HT-29 (cell line): ENCODE measurements at regions not wholly inside any gene's neighbourhood (a gene's known extent, or its start where the extent isn't known, plus 50 kb on each side); places are given as distances from the start of the nearest gene placed in this dataset.

Source experiments
- DNase-seq: peaks from one replicate; pipeline ENCODE4 v3.0.0-alpha.2; 2015; ENCODE audit warnings: low spot score

DNA sequence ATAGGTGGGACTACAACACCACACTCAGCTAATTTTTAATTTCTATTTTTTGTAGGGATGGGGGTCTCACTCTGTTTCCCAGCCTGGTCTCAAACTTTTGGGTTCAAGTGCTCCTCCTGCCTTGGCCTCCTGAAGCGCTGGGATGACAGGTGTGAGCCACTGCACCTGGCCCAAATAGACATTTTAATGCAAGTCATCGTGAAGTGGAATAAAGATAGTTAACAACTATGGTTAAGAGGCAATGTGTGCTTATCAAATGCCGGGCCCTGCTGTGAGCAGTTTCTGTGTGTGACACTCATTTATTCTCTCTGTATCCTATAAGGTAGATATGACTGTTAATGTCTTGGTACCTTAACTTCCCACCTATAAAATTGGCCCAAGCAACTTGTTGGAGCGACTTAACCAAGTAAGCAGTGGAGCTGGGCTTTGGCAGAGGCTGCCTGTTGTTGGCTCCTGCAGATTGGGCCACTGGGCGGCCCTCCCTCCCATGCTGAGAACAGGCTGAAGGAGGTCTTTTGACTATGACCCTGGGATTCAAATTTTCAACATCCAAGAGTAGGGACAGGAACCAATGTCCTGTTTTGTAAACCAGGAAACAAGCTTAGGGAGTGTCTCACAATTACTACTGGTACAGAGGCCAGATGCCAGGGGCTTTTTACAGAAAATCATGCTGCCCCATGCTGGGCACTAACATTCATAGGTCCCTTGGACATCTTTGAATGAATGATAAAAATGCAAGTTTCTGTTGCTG is 450.7 kb downstream of the TSHZ3 start:
- DNase-seq: no peak

- no peak for DNase-seq
Measured at GRCh38 chr19:30897553-30897952, 451.7 kb downstream of the TSHZ3 start.

DNA sequence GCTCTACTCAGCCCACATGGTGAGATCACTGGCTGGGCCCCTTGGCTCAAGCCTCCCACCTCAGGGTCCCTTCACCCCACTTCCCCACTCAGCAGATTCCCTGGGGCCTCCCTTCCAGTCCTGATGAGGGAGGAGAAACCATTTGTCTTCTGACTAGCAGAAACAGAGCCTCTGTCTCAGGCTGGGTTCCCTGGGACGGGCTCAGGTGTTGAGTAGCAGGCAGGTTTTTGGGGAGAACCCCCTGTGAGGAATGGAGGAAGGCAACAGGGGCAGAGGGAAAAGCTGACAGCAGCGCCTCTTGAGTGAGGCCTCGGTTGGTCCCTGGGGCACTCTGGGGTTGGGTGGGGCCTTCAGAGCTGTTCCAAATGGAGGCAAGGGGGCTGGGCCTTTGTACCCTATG is 452.2 kb downstream of the TSHZ3 start:
- DNase-seq: no peak

DNA sequence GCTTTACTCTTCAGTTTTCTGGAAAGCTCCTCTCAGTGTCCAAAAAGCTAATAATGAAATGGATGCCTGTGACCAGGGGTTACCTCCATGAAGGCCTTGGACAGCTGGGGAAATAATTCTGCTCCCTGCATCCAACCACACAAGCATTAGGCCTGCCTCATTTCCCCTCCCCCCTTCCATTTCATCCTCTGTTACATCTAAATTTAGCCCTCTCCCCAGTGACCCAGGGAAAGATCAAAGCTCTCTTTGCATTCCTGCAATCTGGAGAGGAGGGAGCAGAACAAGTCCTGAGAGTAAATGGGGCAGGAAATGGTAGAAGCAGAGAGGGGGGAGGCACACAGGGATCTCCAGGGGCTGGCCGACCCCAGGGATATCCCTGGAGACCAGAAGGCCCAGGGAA is 452.7 kb downstream of the TSHZ3 start:
- no peak for DNase-seq

DNA sequence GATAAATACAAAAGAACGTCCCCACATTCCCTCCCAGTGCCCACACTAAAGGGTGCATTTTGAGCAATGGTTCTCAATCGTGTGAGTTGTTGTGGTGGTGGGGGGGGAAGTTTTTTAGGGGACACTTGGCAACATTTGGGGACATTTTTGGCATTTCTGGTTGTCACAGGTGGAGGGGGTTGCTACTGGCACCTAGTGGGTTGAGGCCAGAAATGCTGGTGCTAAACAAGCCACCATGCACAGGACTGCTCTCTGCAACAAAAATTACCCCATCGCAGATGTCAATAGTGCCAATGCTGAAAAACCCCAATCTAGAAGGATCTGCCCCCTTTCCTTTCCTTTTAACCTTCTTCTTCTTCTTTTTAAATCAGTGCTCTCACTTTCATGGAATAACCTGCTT is 453.3 kb downstream of the TSHZ3 start:
- no peak for DNase-seq

- no peak for DNase-seq
Measured at GRCh38 chr19:30891051-30891450, 458.2 kb downstream of the TSHZ3 start.

- DNase-seq: no peak
Measured at GRCh38 chr19:30890033-30890432, 459.2 kb downstream of the TSHZ3 start.

DNA sequence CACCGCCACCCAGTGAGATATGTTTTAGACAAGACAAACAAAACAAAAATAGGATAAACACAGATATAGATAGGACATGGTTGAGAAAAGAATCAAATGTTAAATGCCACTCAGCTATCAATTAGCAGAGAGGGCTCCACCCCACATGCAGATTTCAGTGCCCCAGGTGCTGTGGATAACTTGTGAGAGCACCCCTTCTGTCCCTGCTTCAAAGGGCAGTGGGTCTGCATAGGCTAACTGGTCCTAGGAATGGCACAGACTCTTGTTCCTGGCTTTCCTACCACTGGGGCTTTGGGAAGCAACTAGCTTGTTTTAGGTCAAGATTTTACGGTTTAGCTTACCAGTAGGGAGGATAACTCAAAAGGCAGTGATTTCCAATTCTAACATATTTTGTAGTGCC is 460.3 kb downstream of the TSHZ3 start:
- DNase-seq: no peak

DNA sequence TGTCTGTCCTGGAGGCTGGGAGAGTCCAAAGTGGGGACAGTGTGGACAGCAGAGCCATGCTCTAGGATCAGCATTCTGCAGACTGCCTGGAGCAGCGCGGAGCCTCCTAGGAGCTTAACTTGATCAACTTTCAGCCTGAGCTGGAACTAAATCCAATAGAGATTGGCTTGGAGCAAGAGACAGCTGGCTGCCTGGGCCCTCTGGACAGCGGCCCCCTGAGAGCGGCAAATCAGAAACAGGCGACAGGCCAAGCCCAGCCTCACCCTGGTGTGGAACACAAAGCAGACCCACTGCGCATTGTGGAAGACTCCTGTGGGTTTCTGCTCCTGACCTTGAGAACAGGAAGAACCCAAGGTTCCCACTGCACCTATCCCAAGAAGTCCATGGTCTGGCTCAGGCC is 462.2 kb downstream of the TSHZ3 start:
- DNase-seq: no peak

DNA sequence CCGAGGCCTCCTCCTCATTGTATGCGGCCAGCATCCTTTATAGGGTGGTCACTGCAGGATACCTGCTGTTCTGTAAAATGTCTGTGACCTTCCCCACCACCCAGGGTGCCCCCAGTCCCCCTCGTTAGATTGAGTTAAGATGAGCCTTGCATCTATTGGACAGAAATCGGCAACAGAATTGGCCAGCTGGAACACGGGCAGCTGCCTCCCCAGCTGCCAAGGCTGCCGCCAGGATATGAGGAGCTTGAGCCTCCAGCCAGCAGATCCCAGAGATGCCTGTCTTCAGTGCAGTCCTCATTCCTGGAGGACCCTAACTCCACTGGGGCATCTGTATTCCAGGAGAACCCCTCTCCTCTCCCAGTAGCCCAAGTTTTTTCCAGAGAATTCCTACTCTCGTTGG is 463.0 kb downstream of the TSHZ3 start:
- no peak for DNase-seq

DNA sequence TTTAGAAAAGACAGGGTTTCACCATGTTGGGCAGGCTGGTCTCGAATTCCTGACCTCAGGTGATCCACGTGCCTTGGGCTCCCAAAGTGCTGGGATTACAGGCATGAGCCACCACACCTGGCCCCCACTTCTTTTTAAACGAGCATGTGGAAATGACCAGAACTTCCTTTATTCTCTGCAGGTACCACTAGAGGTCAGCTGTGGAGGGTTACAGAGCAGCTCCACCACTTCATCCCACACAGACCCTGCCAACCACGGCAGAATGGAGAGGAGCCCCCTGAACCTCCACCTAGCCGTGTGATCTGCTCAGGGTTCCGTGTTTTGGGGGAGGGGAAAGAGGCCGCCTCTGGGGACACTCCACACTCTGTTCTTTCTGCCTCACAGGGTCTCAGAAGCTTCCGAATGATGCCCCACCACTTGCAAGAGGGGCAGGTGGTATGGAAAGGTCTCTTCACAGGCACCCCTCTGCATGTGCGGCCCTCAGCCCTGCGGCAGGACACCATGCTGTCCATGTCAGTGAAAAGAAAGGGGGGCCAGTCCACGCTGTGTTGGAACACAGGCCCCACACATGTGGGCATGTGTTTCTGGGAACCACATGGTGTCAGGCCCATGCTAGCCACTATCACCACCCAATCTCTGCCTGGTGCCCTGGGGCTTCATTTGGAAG is 465.0 kb downstream of the TSHZ3 start:
- DNase-seq: no peak

- no peak for DNase-seq
Measured at GRCh38 chr19:30883071-30883470, 466.2 kb downstream of the TSHZ3 start.

- DNase-seq: no peak
Measured at GRCh38 chr19:30882411-30883005, 466.7 kb downstream of the TSHZ3 start.

DNA sequence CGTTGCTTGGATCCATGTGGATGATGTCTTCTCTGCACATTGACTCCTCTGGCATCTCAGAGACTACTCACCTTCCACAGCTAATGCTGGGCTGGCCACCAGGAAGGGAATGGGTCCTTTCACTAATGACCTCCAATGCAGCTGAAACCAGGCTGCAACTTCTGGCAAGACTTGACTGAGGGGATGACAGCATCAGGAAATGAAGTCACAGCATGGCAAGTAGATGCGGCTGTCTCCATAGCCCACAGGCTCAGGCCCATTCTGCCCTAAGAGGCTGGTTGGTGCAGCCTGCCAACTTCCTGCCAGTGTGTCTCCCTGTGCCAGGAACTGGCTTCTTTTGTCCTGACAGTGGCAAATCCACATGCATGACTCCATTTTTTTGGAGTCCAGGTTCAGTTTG is 467.3 kb downstream of the TSHZ3 start:
- DNase-seq: no peak

GRCh38 chr19:30881281-30881680 is 468.0 kb downstream of the TSHZ3 start:
- DNase-seq: no peak

DNA sequence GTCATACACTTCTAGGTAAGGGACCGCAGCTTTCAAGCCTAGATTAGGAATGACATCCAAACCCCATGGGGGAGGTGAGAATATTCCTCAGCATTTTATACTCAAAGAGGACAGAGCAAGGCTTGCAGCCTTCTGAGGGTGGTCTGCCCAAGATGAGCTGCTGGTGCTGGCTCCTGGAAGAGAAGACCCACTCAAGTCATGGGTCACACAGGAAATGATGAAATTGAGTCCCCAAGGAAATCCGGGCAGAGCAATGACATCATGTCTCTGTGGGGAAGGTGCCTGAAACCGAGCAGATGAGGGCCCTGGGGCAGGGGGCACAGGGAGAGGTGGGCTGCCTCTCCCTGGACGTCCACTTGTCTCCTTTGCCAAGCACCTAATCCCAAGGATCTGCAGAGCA is 468.7 kb downstream of the TSHZ3 start:
- DNase-seq: no peak

GRCh38 chr19:30880151-30880550 is 469.1 kb downstream of the TSHZ3 start:
- no peak for DNase-seq

- no peak for DNase-seq
Measured at GRCh38 chr19:30879736-30880135, 469.5 kb downstream of the TSHZ3 start.

DNA sequence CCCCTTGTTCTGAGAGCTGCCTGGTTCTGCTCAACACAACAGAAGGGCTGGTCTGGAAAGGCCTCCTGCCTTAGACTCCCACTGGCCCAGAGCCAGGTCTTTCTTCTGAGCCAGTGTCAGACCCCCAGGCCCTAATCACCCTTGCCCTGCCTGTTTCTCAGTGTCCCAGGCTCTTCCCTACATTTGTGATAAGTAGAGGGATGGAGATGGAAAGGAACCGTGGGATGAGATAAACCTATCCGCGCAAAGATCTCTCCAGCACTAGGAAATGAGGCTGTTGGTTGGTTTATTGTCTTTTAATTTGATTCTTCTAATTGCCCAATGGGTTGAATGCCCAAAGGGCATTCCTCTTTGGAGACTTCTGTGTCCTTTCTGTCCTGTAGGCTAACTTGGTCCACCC is 470.0 kb downstream of the TSHZ3 start:
- DNase-seq: no peak

GRCh38 chr19:30878495-30878894 is 470.7 kb downstream of the TSHZ3 start:
- no peak for DNase-seq

DNA sequence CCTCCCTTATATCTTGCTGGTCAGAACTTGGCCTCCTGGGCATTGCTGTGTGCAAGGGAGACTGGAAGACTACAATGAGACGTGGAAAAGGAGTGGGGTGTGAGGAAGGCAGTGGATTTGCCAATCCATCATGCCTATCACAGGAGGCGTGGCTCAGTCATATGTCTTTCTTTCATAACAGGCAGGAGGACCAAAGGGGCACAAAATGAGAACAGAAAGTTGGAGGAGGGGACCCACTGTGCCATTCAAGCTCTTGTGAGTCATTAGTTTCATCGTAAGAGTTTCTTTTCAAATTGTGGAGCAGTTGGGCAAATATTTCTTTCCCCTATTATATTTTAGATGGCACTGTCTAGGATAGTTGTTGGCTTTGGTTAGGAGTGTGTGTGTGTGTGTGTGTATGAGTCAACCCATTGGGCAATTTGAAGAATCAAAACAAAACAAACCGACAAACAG is 471.5 kb downstream of the TSHZ3 start:
- no peak for DNase-seq

DNA sequence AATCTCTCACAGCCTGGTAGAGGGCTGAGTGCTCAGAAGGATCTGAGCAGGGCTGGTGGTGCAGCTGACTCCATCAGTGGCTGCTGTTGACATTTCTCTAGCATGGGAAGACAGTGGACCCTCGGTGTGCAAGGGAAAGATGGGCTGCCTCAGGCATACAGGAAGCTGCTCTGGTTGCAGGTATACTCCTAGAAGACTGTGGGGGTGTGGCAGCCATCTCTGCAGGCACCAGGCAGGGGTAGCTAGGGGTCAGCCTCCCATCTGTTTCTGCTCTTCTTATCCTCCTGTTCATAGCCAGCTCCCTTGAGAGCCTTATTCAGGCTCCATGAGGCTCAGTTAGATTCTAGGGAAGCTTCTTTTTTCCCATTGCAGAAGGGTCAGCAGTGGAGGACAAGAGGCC is 475.5 kb downstream of the TSHZ3 start:
- no peak for DNase-seq

DNA sequence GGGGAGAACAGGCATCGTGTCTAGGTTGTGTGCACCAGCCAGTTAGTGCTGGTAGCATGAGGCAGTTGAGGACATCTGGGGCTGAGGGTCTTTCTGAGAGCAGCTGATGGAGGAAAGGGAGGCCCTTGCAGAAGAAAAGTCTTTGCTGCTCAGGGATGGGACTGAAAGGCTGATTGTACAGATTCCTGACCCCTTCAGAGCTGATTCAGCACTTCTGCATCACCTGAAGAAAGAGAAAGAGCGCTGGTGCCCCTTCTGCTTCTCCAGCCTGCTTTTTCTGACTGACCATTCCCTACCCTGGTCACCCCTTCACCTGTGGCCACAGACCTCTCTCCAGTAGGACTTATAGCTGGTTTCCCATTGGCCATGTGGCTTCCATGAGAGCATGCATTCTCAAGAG is 476.2 kb downstream of the TSHZ3 start:
- no peak for DNase-seq
